Embryonic facial prominence (tissue), 1 donor: ENCODE measurements at regions not wholly inside any gene's neighbourhood (a gene's known extent, or its start where the extent isn't known, plus 50 kb on each side); places are given as distances from the start of the nearest gene placed in this dataset.

Source experiments
- DNase-seq: peaks from one replicate; pipeline ENCODE4 v3.0.0-alpha.2; 2016; ENCODE audit errors: extremely low spot score

- no peak for DNase-seq
Observed at GRCh38 chr21:27145134-27145798, 178.4 kb upstream of the ADAMTS5 start.

- DNase-seq: no peak
Observed at GRCh38 chr21:27143476-27143875, 176.6 kb upstream of the ADAMTS5 start.

GRCh38 chr21:27139526-27139925 lies 172.6 kb upstream of the ADAMTS5 start:
- no peak for DNase-seq

- no peak for DNase-seq
Observed at GRCh38 chr21:27134516-27134915, 167.6 kb upstream of the ADAMTS5 start.

DNA sequence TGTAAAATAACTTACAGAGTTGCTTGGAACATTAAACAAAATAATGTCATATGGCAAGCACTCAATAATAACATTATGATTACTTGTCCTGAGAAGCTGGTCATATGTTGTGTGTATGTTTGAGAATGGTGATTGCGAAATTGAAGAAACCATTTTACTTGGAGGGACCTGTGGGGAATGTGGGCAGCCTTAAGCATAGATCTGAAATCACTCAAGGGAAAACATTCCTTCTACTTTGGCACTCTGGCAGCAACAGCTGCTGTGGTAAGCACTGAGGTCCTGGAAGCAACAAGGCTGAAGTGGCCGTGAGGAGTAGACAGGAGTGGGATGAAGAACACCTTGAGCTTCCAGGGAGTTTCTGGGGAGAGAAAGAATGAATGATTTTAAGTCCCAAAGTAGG lies 165.4 kb upstream of the ADAMTS5 start:
- no peak for DNase-seq

DNA sequence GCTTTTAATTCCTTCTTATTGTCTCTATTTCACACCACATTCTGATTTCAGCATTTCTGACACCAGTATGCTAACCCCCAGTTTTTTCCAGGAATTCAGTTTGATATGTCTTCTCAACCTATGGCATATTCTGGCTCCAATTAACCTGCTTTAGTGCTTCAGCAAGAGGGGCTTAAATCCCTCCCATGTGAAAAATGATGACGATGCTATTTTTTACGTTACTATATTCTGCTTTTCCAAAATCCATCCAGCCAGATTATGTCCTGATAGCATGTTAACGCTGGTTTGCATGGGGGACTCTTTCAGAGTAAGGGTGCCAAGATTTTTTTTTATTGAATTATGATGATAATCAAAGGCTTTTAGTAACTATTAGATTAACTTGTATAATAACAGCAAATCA lies 163.3 kb upstream of the ADAMTS5 start:
- no peak for DNase-seq

DNA sequence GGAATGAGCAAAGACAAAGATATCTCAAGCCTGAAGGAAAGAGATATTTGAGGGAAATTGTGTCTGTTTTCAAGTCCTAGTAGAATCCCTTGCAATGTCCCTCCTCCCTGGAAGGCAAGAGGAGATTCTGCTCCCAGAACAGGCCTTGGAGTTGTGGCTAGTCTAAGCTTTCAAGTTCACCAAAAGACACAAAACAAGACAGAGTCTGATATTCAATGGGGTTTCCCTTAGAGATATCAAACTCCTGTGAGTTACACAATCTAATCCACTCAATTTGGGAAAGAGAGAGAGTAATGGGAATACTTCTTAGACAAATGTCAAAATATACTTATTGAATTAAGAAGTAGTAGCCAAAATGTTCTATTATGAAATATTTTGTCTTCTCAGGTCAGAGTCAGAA lies 162.8 kb upstream of the ADAMTS5 start:
- no peak for DNase-seq

GRCh38 chr21:27129215-27129614 lies 162.3 kb upstream of the ADAMTS5 start:
- DNase-seq: no peak

DNA sequence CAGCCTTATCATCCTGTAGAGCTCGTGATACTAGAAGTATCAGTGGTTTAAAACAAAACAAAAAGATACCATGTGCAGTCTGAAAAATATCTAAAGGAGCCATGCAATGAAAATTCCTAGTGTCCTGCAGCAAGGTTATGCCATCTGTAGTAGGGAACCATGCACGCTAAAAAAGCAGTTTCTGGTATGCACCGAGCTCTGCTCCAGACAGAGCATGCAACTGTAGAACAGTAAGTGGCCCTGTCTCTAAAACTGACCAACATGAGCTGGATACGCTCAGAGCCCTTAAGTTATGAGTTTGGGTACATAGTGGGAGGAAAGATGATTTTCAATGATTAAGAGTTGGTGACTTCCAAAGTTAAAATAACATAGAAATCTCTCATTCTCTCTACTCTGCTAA lies 159.3 kb upstream of the ADAMTS5 start:
- DNase-seq: no peak

- DNase-seq: no peak
Observed at GRCh38 chr21:27122686-27123085, 155.8 kb upstream of the ADAMTS5 start.

DNA sequence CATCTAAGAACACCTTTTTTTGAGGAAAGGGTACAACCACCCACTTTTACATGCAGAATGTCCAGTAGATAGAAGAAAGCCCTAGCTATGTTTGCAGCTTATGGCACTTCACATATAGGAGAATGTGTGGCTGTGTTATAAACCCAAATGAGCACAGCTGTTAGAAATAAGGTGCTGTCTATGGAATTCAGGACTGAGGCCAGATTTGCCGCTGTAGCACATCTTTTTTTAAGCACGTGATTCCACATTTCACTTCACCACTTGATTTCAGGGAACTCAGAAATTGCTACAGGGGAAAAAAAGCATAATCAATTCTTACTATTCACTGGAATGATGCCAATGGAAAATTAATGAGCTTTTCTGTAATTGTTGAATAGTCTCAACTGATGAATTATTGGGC lies 147.2 kb upstream of the ADAMTS5 start:
- no peak for DNase-seq

- no peak for DNase-seq
Observed at GRCh38 chr21:27112186-27112585, 145.3 kb upstream of the ADAMTS5 start.

- DNase-seq: no peak
Observed at GRCh38 chr21:27110956-27111355, 144.1 kb upstream of the ADAMTS5 start.

DNA sequence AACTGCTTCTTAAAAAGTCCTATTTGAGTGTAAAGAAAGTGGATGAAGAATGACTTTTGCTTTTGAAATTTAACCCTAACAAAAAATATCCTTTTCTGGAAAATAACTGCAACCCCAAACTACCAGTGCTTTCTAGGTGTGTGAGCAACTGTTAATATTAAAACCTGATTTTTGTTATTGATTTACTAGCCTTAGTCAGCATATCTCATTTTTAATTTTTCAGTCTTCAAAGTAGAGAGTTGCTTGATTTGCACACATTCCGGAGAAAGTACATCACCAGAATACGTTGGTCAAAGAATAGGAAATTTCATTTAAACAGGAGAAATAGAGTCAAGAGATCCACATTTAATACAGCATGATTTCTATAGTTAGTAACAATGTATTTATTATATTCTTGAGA lies 141.8 kb upstream of the ADAMTS5 start:
- no peak for DNase-seq

GRCh38 chr21:27108228-27108627 lies 141.3 kb upstream of the ADAMTS5 start:
- peak; percentile 7 for DNase-seq

- DNase-seq: no peak
Observed at GRCh38 chr21:27104846-27105431, 138.1 kb upstream of the ADAMTS5 start.

DNA sequence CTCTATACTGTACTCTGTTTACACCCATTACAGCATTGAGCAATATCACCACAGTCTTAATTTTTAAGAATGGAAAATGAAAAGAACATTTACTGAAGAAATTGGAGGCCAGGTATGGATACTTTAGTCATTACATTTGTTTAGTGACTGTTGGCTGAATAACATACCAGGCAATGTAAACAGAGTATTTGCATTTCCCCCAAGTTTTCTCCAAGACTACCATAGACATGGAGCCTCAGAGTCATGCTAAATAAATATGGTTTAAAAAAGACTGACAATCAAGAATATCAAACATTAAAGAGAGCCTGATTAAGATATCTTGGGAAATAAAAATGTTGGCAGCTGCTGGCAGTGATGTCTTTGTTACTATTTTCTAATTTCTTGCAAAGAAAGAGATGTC lies 136.9 kb upstream of the ADAMTS5 start:
- no peak for DNase-seq

DNA sequence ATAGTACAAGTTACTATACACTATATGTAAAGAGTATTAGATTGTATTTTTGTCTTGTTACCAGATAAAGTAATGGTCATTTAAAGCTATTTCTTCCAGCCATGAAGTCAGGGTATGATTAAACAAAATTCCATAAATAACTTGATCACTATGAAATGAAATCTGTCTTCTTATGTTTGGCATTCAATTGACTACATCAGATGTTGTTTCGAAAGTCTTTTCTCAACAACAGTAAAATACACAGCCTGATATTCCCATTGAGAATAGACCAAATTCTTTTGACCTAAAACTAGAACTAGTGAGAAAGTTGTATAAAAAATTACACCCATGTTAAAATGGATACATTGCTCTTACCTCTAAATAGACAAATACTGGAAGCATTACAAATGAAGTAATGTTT lies 134.6 kb upstream of the ADAMTS5 start:
- DNase-seq: no peak

GRCh38 chr21:27094184-27094948 lies 127.5 kb upstream of the ADAMTS5 start:
- no peak for DNase-seq

DNA sequence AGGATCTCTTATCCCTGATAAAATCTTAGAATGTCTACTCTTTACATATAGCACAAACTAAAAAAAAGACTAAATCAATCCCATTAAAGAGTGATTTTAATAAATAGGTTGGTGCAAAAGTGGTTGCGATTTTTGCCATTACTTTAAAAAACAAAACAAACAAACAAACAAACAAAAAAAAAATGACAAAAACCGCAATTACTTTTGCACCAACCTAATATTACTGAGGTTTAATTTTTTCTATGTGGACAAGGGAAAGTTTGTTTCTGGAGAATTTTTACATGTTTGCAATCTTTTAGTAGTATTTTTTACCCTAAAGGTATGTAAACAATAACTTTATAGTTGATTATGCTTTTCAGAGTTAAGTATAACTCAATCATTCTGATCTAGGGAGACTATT lies 119.7 kb upstream of the ADAMTS5 start:
- no peak for DNase-seq

GRCh38 chr21:27086186-27086585 lies 119.3 kb upstream of the ADAMTS5 start:
- DNase-seq: no peak

DNA sequence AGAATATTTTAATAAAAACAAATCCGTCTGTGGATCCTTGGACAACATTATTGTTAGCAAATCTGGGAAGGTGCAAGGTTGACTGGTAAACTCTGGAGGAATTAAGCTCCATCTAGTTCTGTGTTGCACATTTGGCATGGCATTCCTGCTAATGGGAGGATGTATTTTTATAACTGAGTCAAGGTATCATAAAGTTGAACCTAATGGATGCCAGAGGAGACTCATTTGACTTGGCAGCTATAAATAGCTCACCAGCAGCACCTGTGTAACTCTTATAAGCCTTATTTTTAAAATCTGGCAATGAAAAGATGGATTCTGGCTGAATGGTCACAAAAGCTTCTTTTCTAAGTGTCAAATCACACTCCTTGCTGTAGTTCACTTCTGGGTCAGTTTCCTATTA lies 118.5 kb upstream of the ADAMTS5 start:
- DNase-seq: no peak

- no peak for DNase-seq
Observed at GRCh38 chr21:27083144-27083543, 116.3 kb upstream of the ADAMTS5 start.
